ENCODE measurements at regions not wholly inside any gene's neighbourhood (a gene's known extent, or its start where the extent isn't known, plus 50 kb on each side); places are given as distances from the start of the nearest gene placed in this dataset.

DNA sequence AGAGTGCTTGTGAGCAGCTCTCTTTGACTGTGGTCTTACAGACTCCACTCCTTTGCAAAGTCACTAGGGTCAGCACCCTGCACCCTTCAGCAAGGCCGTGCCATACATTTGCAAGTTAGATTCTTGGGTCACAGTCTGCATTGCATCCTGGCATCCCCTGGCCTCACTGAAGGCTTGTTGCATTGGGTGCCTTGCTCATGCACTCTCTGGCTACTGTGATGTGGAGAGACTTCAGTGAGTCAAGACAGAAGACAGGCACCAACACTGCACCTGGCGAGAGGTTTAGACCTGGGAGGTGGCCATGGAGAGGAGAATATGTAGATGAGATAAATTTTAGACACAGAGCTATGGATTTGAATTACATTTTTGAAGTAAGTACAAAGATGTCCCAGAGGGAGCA lies 146.4 kb upstream of the COPS8 start:
- H3K4me2 ChIP-seq (ENCODE audit: low read depth, low read length): no peak overlapping the region

DNA sequence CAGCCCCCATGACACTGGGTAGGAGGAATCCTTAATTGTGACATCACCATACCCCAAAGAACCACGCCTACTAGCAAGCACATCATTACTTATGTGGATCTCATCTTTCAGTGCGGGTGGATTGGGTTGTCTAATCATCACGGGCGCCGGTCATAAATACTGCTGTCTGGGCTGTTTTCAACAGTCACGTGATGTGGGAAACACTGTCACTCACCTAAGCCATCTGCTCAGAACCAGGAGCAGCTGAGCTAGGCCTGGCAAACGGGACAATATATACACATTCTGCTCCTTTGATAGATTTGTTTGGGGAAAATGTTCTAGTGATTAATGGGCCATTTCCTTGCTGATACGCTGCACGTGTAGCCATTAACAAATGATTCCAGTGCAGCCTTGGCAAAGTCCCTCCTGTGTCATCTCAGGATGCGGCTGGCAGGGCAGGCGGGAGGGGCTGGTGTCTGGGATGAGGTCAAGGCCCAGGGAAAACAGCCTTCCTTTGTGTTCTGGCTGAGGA lies 145.9 kb upstream of the COPS8 start:
- Histone ChIP-seq H3K4me2 (ENCODE audit: low read depth, low read length) (no peak overlapping the region), H2AFZ (ENCODE audit: low read length) (no peak overlapping the region), H3K9ac (ENCODE audit: low read length) (no peak overlapping the region), H3K36me3 (replicated peaks; ENCODE audit: insufficient read depth, low read length) (no peaks in the 10 kb centered on the region), H3K79me2 (ENCODE audit: low read length) (no peaks in the 10 kb centered on the region), H3K9me3 (replicated peaks; ENCODE audit: insufficient read depth, low read length) (no peaks in the 10 kb centered on the region), H3K4me3 (ENCODE audit: low read length) (no peak overlapping the region), H3K9me2 (replicated peaks; ENCODE audit: insufficient read depth, low read length) (no peaks in the 10 kb centered on the region), H3F3A (ENCODE audit: insufficient read depth, low read length) (no peaks in the 10 kb centered on the region), H3K4me1 (ENCODE audit: low read length) (no peaks in the 10 kb centered on the region), H4K20me1 (ENCODE audit: insufficient read depth, low read length) (no peaks in the 10 kb centered on the region), H3K27me3 (replicated peaks; ENCODE audit: insufficient read depth, low read length) (no peaks in the 10 kb centered on the region), H3K27ac (ENCODE audit: low read length) (no peak overlapping the region)
- TF ChIP-seq, protein P1, sequence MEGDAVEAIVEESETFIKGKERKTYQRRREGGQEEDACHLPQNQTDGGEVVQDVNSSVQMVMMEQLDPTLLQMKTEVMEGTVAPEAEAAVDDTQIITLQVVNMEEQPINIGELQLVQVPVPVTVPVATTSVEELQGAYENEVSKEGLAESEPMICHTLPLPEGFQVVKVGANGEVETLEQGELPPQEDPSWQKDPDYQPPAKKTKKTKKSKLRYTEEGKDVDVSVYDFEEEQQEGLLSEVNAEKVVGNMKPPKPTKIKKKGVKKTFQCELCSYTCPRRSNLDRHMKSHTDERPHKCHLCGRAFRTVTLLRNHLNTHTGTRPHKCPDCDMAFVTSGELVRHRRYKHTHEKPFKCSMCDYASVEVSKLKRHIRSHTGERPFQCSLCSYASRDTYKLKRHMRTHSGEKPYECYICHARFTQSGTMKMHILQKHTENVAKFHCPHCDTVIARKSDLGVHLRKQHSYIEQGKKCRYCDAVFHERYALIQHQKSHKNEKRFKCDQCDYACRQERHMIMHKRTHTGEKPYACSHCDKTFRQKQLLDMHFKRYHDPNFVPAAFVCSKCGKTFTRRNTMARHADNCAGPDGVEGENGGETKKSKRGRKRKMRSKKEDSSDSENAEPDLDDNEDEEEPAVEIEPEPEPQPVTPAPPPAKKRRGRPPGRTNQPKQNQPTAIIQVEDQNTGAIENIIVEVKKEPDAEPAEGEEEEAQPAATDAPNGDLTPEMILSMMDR (IDR thresholded peaks at IDR 0.05; ENCODE audit: low read length): no peak
- no peak for DNase-seq

More for the DNA sequence above, 146.4 kb upstream of the COPS8 start:
- Histone ChIP-seq H3K36me3 (replicated peaks; ENCODE audit: insufficient read depth, low read length) (no peaks in the 10 kb centered on the region), H3K4me1 (ENCODE audit: low read length) (no peaks in the 10 kb centered on the region), H2AFZ (ENCODE audit: low read length) (no peak overlapping the region), H3K27me3 (replicated peaks; ENCODE audit: insufficient read depth, low read length) (no peaks in the 10 kb centered on the region), H3K79me2 (ENCODE audit: low read length) (no peaks in the 10 kb centered on the region), H3K27ac (ENCODE audit: low read length) (no peak overlapping the region), H3K9ac (ENCODE audit: low read length) (no peak overlapping the region), H3K9me2 (replicated peaks; ENCODE audit: insufficient read depth, low read length) (no peaks in the 10 kb centered on the region), H3K9me3 (replicated peaks; ENCODE audit: insufficient read depth, low read length) (no peaks in the 10 kb centered on the region), H3F3A (ENCODE audit: insufficient read depth, low read length) (no peaks in the 10 kb centered on the region), H4K20me1 (ENCODE audit: insufficient read depth, low read length) (no peaks in the 10 kb centered on the region), H3K4me3 (ENCODE audit: low read length) (no peak overlapping the region)
- DNase-seq: no peak
- TF ChIP-seq EZH2 (optimal IDR thresholded peaks at IDR 0.05; ENCODE audit: low read depth, low read length) (no peak), EZH2phosphoT487 (IDR thresholded peaks at IDR 0.05; ENCODE audit: low read length) (no peak)
- TF ChIP-seq, protein P1 (IDR thresholded peaks at IDR 0.05; ENCODE audit: low read length): no peak

DNA sequence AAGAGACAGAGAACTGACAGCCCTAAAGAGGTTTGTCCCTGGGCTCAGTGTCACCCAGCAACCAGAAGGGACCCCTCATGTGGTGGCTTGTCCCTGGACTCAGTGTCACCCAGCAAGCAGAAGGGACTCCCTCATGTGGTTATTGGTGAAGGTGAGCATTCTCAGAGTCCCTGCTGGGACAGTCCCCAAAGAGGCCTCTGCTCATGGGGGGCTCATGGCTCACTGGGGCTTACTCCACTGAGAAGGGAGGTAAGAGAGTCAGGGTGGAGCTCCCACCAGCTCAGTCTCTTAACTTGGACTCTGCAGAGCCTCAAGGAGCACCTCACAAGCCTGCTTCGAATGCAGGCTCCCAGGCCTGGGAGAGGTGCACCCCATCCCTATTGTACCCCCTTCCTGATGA lies 145.2 kb upstream of the COPS8 start:
- Histone ChIP-seq H2AFZ (ENCODE audit: low read length) (no peak overlapping the region), H3K27me3 (replicated peaks; ENCODE audit: insufficient read depth, low read length) (no peaks in the 10 kb centered on the region), H3K9me2 (replicated peaks; ENCODE audit: insufficient read depth, low read length) (no peaks in the 10 kb centered on the region), H3K36me3 (replicated peaks; ENCODE audit: insufficient read depth, low read length) (no peaks in the 10 kb centered on the region), H3K79me2 (ENCODE audit: low read length) (no peaks in the 10 kb centered on the region), H3K4me2 (ENCODE audit: low read depth, low read length) (no peak overlapping the region), H3K9me3 (replicated peaks; ENCODE audit: insufficient read depth, low read length) (no peaks in the 10 kb centered on the region), H3F3A (ENCODE audit: insufficient read depth, low read length) (no peaks in the 10 kb centered on the region), H3K4me1 (ENCODE audit: low read length) (no peaks in the 10 kb centered on the region), H3K4me3 (ENCODE audit: low read length) (no peak overlapping the region), H3K27ac (ENCODE audit: low read length) (no peak overlapping the region), H4K20me1 (ENCODE audit: insufficient read depth, low read length) (no peaks in the 10 kb centered on the region), H3K9ac (ENCODE audit: low read length) (no peak overlapping the region)
- no peak for DNase-seq
- no peak for TF ChIP-seq EZH2phosphoT487 (IDR thresholded peaks at IDR 0.05; ENCODE audit: low read length)
- TF ChIP-seq, protein P1 (IDR thresholded peaks at IDR 0.05; ENCODE audit: low read length): no peak
- TF ChIP-seq EZH2 (optimal IDR thresholded peaks at IDR 0.05; ENCODE audit: low read depth, low read length): no peak
